SK-N-MC (cell line): ENCODE measurements at regions not wholly inside any gene's neighbourhood (a gene's known extent, or its start where the extent isn't known, plus 50 kb on each side); places are given as distances from the start of the nearest gene placed in this dataset.

ENCODE experiments used
- EZH2 ChIP-seq: fragments of 200-600 bp; sonication (generic); IDR thresholded peaks from one replicate; pipeline ENCODE4 v1.6.1; 2017; ENCODE audit warnings: antibody characterized with exemption
- POLR2AphosphoS5 ChIP-seq: IDR thresholded peaks from 2 replicates; pipeline ENCODE4 v1.6.1; 2012; ENCODE audit warnings: mild to moderate bottlenecking, low read depth, low read length, borderline replicate concordance

DNA sequence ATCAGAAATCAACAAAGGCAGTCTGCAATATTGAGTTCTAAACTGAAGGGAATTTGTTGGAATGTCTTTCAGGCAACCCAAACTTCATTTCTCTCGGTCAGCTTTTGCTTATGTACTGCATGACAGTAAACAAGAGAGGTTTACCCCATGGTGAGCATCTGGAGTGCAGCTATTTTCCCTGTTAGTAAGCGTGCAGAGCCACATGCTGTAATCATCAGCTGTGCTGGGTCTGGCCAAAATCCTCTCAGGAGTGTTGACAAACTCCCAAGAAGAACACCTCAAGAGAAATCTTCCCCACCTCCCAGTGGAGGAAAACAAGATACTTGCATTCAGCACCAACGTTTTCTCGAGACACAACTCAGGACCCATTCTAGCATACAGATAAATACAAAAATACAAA lies 83.6 kb upstream of the ADAMTSL1 start:
- TF ChIP-seq POLR2AphosphoS5 = no peak
- no peak for TF ChIP-seq EZH2
